ENCODE measurements at regions not wholly inside any gene's neighbourhood (a gene's known extent, or its start where the extent isn't known, plus 50 kb on each side); places are given as distances from the start of the nearest gene placed in this dataset.

DNA sequence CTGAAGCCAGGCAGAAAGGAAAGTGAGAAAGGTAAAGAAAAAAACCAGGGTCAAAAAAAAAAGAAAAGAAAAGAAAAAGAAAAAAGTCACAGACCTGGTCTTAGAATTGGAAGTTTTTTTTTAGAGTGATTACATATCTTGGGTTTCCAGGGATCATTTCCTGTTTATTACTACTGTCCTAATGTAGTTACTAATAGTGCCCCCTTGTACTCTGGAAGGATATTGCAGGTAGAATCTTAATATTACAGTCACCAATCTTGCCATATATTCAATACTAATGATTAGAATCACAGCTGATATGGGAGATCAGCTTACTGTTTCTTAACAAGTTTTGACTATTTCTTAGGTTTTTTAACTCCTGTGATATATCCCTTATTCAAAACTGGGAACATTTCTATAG lies 543.2 kb upstream of the CDH6 start:
- Histone ChIP-seq H3K4me3 (replicated peaks; ENCODE audit: insufficient read depth, low read length) (no peak overlapping the region), H3K27ac (replicated peaks) (no peak overlapping the region), H3K27me3 (ENCODE audit: insufficient read depth, poor library complexity, severe bottlenecking) (no peaks in the 10 kb centered on the region)
- no peak for TF ChIP-seq REST (IDR thresholded peaks at IDR 0.05; ENCODE audit: insufficient replicate concordance, low read depth)
- TF ChIP-seq CTCF (IDR thresholded peaks at IDR 0.05; ENCODE audit: insufficient read depth, low read length): no peak
- no peak for DNase-seq (ENCODE audit: low read depth in 1 of 2, low spot score in 1 of 2)

- TF ChIP-seq REST (IDR thresholded peaks at IDR 0.05; ENCODE audit: insufficient replicate concordance, low read depth) (no peak), GABPA (IDR thresholded peaks at IDR 0.05; ENCODE audit: low read depth) (no peak), POLR2AphosphoS5 (IDR thresholded peaks at IDR 0.05; ENCODE audit: low read depth) (no peak), SPI1 (IDR thresholded peaks at IDR 0.05; ENCODE audit: borderline replicate concordance, low read depth) (no peak)
- H3K4me3 ChIP-seq (replicated peaks; ENCODE audit: insufficient read depth, low read length): no peak overlapping the region
Observed at GRCh38 chr5:30638899-30639298, 554.6 kb upstream of the CDH6 start.

GRCh38 chr5:30627945-30628344 lies 565.5 kb upstream of the CDH6 start:
- H3K27ac ChIP-seq (replicated peaks): no peak overlapping the region
- no peak for DNase-seq (ENCODE audit: low read depth in 1 of 2, low spot score in 1 of 2)
- no peak overlapping the region for H3K4me3 ChIP-seq (replicated peaks; ENCODE audit: insufficient read depth, low read length)
- TF ChIP-seq REST (IDR thresholded peaks at IDR 0.05; ENCODE audit: insufficient replicate concordance, low read depth) (no peak), SPI1 (IDR thresholded peaks at IDR 0.05; ENCODE audit: borderline replicate concordance, low read depth) (no peak), CTCF (IDR thresholded peaks at IDR 0.05; ENCODE audit: insufficient read depth, low read length) (no peak), POLR2AphosphoS5 (IDR thresholded peaks at IDR 0.05; ENCODE audit: low read depth) (no peak), GABPA (IDR thresholded peaks at IDR 0.05; ENCODE audit: low read depth) (no peak)
- no peaks in the 10 kb centered on the region for H3K27me3 ChIP-seq (ENCODE audit: insufficient read depth, poor library complexity, severe bottlenecking)

More at GRCh38 chr5:30638899-30639298, 554.6 kb upstream of the CDH6 start:
- no peak for DNase-seq (ENCODE audit: low read depth in 1 of 2, low spot score in 1 of 2)
- Histone ChIP-seq H3K27ac (replicated peaks) (no peak overlapping the region), H3K27me3 (ENCODE audit: insufficient read depth, poor library complexity, severe bottlenecking) (no peaks in the 10 kb centered on the region)

GRCh38 chr5:30626557-30626956 lies 566.9 kb upstream of the CDH6 start:
- no peaks in the 10 kb centered on the region for H3K27me3 ChIP-seq (ENCODE audit: insufficient read depth, poor library complexity, severe bottlenecking)
- TF ChIP-seq SPI1 (IDR thresholded peaks at IDR 0.05; ENCODE audit: borderline replicate concordance, low read depth) (no peak), REST (IDR thresholded peaks at IDR 0.05; ENCODE audit: insufficient replicate concordance, low read depth) (no peak), POLR2AphosphoS5 (IDR thresholded peaks at IDR 0.05; ENCODE audit: low read depth) (no peak), GABPA (IDR thresholded peaks at IDR 0.05; ENCODE audit: low read depth) (no peak), CTCF (IDR thresholded peaks at IDR 0.05; ENCODE audit: insufficient read depth, low read length) (no peak)
- no peak for DNase-seq (ENCODE audit: low read depth in 1 of 2, low spot score in 1 of 2)

More at GRCh38 chr5:30626557-30626956, 566.9 kb upstream of the CDH6 start:
- Histone ChIP-seq H3K4me3 (replicated peaks; ENCODE audit: insufficient read depth, low read length) (no peak overlapping the region), H3K27ac (replicated peaks) (no peak overlapping the region)

Measured in HL-60 (cell line).